ENCODE measurements at regions not wholly inside any gene's neighbourhood (a gene's known extent, or its start where the extent isn't known, plus 50 kb on each side); places are given as distances from the start of the nearest gene placed in this dataset.
"Not testable (repeated sequence)": the region's sequence is repeated elsewhere in the genome, so short reads cannot be mapped to it uniquely, and the experiment has no call there.

DNA sequence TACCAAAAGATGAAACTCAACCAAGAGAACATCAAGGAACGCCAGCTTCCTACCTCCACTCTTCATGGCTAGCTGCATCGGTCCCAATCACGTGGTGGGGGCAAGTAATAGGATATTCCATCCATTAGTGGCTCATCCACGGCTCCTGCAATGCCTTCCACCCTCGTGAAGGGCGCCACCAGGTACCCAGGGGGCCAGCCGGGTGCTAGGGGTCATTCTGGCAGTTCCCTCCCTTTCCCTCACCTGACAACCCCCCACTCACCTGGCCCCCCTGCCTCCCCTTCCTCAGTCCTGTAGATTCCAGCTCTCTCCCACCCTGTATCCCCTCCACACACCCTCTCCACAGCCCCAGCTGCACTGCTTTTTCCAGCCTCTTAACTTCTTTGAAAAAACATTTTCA is 161.9 kb downstream of the URI1 start:
- DNase-seq, result no peak

GRCh38 chr19:30105316-30105715 is 163.3 kb downstream of the URI1 start:
- no peak for DNase-seq

GRCh38 chr19:30105727-30106126 is 163.7 kb downstream of the URI1 start:
- no peak for DNase-seq

- no peak for DNase-seq
Measured at GRCh38 chr19:30106417-30107095, 164.5 kb downstream of the URI1 start.

- DNase-seq, result no peak
Measured at GRCh38 chr19:30107251-30107650, 165.2 kb downstream of the URI1 start.

DNA sequence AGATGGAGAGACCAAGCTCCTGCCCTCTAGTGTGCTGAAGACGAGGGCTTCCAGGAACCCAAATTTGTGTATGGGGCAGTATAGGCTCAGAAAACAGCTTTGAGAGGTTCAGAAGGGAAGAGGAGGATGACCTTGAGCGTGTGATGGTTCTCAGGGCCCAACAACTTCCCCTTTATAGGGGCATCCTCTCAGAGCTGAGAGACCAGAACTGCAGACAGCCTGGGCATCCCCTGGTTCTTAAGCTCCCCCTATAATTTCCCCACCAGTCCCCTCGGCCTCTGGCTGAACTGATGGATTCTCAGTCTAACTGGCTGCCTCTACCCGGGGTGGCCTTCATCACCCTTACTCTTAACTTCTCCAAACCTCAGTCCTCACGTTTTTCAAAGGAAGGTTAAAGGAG is 167.5 kb downstream of the URI1 start:
- no peak for DNase-seq

DNA sequence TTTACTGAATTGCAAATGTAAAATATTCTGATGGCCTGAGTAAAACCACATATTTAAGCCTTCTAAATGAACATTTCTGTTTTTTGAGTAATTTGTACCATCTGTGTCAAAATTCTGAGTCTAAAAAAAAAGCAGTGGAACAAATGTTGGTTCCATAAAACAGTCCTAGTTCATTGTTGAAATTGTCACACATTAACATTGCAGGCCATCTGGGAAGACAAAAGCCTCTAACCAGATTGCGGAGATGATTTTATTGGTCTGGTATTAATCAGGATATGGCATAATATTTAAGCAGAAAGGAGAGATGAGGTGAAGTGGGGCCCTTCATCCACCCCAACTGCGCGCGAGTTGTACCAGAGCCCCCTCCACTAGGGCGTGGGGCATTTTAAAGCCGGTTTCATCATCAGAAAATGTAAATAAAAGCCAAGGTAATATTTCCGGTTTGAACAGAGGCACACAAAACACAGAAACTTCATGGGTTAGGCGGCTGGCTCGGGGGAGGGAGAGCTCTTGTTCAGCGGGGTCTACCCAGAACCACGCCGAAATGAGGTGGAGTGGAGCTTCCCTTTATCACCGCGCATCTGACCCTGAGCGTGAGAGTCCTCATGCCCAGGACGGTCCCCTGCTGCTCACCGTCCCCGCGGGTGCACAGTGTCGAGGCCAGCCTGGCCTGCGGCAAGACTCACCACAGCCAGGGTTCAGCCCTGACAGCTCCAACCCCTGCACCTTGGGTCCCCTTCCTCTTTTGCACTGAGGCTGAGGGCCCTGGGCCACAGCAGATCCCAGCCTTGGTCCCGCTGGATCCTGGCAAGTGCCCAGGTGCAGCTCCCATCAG is 169.2 kb downstream of the URI1 start:
- no peak for DNase-seq

DNA sequence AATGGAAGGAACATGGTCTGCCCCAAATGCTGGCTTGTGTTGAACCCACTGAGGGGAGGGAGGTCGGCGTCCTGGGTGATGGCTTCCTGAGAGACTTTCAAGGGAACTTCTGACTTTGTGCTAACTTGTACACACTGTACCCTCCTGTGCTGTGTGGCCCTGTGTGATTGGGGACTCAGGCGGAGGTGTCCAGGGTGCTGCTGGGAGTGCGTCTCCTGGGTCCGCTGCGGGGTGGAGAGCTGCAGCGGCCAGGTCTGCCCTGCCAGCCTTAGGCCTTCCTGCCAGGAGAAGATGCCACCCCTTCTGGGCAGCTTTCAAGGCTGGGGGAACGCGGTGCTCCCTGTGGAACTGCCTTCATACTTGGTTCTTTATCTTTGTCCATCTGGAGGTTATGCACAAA is 170.1 kb downstream of the URI1 start:
- DNase-seq, result no peak

DNA sequence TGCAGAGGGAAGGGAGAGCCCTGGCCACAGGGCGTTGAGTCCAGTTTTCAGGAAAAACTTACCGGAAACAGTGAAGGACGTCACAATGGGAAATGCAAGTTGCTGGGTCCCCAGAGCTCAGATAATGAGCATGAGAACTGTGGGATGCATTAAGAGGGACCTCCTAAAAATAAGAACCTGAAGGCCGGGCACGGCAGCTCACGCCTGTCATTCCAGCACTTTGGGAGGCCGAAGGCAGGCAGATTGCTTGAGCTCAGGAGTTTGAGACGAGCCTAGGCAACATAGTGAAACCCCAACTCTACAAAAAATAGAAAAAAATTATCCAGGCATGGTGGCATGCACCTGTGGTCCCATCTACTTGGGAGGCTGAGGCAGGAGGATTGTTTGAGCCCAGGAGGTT is 170.6 kb downstream of the URI1 start:
- DNase-seq, result no peak

DNA sequence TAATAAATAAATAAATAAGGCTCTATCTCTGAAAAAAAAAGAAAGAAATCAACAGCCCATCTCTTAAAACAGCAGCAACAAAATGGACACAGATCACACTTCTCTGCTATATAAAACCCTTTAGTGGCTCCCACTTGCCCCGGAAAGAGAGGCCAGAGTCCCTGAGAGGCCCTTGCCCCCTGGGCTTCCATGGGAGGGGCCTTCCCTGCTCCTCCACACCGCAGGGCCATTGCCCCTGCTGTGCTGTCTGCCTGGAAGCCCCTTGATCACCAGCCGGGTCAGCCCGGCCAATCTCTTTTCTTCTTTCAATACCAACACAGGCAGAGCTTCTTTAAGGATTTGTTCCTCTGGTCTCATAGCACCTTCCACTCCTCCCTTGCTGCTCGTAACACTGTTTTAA is 171.1 kb downstream of the URI1 start:
- DNase-seq, result no peak

GRCh38 chr19:30114095-30114494 is 172.1 kb downstream of the URI1 start:
- not testable (repeated sequence) for DNase-seq

DNA sequence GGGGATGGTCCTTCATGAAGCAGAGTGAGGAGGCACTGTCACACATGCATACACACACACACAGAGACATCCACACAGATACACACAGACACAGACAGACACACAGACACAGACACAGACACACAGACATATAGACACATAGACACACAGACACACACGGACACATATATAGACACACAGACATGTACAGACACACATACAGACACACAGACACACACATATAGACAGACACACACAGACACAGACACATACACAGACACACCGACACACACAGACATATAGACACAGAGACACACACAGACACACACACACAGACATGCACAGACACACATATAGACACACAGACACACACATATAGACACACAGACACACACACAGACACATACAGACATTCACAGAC is 173.9 kb downstream of the URI1 start:
- DNase-seq, result no peak

DNA sequence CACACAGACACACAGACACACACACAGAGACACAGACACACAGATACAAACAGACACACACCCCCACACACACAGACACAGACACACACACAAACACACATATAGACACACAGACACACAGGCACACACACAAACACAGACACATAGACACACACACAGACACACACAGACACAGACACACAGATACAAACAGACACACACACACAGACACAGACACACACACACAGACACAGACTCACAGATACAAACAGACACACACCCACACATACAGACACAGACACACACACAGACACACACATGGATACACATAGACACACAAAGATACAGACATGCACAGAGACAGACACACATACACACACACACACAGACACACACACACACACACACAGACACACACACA is 174.5 kb downstream of the URI1 start:
- no peak for DNase-seq

DNA sequence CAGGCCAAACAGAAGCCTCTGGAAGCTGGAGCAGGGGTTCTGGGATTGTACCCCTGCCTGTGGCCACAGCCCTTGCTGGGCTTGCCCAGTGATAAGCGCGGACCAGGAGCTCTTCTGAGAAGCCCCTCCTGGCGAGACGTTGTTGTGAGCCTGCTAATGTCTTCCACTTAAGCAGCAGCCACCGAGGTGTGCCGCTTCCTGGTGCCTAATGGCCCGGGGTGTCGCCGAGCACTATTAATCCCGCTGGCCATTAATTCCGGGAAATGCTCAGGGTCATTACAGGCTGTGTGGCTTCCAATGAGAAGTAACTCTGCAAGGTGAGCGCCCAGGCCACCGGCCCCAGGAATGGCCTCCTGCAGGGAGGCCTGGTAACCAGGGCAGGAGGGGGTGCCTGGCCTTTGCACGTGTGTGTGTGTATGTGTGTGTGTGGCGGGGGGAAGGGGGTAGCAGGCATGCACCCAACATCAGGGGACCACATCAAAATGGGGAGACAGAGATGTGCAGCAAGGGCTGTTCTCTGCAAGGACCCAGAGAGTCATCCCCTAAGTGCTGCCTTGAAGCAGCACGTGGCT is 175.0 kb downstream of the URI1 start:
- no peak for DNase-seq

DNA sequence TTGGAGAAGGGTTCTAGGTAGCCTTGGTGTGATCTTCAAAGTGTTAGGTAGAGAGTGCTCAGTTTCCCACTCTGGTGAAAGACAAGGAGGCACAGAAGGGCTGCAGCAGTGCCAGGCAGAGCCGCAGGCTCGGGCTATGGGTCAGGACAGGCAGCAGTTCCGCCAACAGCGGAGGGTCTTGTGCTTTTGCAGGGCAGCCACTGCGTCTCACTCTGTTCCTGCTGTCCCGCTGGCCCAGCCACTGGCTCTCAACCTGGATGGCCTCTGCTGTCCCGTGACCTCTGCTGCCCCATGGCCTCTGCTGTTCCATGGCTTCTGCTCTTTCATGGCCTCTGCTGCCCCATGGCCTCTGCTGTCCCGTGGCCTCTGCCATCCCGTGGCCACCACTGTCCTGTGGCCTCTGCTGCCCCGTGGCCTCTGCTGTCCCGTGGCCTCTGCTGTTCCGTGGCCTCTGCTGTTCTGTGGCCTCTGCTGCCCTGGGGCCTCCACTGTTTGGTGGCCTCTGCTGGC is 175.7 kb downstream of the URI1 start:
- DNase-seq, result no peak

DNA sequence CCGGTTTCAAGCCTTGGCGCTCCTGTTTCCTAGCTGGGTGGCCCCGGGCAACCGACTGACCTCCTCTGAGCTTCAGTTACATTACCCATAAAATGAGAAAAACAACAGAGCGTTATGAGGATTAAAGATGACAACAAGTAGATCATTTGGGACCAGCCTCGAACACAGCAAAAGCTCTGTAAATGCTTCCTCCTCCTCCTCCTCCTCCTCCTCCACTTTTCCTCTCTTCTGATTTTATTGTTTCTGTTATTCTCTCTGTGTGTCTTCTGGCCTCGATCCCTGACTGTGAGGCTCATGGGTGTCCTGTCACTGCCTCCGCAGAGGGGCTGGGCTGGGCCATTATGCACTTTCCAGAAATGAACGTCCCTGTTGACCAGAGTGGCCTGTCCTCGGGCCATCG is 176.2 kb downstream of the URI1 start:
- DNase-seq, result no peak

- no peak for DNase-seq
Measured at GRCh38 chr19:30118760-30119159, 176.7 kb downstream of the URI1 start.

- no peak for DNase-seq
Measured at GRCh38 chr19:30119180-30119908, 177.3 kb downstream of the URI1 start.

DNA sequence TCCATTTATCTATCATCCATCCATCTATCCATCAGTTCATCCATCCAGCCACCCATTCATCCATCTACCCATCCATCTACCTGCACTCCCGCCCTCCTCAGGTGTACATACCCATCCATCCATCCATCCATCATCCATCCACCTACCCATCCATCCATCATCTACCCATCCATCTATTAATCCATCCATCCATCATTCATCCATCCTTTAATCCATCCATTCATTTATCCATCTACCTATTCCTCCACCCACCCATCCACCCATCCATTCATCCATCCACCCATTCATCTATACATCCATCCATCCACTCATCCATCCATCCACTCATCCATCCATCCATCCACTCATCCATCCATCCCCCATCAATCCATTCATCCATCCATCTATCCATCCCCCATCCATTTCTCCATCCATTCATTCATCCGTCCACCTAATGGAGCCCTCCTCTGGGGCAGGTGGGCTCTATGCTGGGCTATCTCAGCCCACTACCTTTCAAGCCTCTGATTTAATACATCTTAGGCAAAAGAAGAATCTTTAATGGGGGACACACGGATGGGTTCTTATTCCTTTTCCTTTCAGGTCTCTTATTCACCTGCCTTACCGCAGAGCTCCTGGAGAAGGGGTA is 178.9 kb downstream of the URI1 start:
- DNase-seq, result no peak

DNA sequence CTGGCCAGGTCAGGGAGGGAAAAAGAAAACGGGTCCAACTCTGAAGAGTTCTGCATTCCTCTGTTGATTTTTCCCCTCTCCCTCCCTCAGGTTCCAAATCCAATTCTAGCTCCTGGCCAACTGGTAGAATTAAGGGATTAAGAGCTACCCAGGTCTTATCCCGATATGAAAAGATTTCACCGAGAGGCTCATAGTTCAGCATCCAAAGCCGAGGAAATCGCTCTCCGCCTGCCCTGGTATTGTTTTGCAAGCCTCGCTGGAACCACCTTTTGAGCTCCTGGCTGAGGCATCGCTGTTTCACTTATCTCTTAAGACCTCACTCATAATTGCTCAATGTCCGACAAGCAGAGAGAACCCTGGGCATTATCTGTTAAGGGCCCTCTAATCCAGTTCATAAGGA is 180.4 kb downstream of the URI1 start:
- DNase-seq, result no peak

GRCh38 chr19:30123119-30123518 is 181.1 kb downstream of the URI1 start:
- DNase-seq, result no peak

DNA sequence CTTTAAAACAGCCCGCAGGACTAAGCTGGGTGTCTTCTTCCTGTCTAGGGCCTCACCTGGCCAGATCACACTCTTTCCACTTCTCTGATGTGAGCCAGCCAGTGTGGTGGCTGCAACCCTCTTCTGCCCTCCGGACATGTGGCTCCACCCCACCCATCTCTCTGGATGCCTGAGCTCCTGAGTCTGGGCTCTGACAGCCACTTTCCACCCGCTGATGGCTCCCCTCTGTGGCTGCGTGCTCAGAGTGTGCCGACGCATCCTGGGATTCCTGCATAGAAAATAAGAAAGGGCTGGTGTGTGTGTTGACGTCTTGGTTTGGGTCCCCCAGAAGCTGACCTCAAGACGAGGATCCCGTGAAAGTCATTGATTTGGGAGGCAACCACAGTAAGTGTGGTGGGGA is 181.6 kb downstream of the URI1 start:
- no peak for DNase-seq
